Middle frontal gyrus (tissue), 1 donor: ENCODE measurements at regions not wholly inside any gene's neighbourhood (a gene's known extent, or its start where the extent isn't known, plus 50 kb on each side); places are given as distances from the start of the nearest gene placed in this dataset.

Experiments used
- DNase-seq: peaks from one replicate; pipeline ENCODE4 v3.0.0-alpha.2; 2015; ENCODE audit warnings: low spot score; ENCODE audit errors: extremely low spot score

DNA sequence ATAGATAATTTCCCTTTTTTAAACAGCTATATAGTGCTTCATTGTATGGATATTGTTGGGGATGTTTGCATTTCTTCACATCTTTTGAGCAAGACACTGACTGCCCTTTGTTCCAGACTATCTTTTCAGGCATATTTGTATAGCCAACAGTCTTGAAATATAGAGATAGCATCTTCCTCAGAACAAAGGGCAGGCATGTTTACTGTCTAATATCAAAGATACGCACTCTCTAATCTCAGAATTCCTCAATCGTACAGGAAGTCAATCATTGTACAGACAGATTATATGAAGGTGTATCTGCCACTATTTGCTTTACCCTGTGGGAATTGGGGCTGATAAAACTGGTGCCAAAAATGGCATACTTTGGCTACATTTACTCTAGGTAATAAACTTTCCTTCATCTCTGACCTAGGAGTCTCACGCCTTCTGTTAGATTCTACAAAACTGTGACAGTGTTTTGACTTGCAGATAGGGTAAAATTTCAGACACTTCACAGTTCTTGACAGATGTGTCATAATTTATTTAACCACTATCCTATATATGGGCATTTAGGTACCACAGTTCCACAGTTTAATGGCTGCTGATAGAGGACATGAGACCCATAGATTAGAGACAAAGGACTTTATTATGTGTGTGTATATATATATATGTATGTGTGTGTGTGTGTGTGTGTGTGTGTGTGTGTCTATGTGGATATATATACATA lies 321.0 kb downstream of the IGSF11 start:
- DNase-seq: no peak

- DNase-seq: no peak
These were observed 319.8 kb downstream of the IGSF11 start for GRCh38 chr3:118714800-118715199.

DNA sequence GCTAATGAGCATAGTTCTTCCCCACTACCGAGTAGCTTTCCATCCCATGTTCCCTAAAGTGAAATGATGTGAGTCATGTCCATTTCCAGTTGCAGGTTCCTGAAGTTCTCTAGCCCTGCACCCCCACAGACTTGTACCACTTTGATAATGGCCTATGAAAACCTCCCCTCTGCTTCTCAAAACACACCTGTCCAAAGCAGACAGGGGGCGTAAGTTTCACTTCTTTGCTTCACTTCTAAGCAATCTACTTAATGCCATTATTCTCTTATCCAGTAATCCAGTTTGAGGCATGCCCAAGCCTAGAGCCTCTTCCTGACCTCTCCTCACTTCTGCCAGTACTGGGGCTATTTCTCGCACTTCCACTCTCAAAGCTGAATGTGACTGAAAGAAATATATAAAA lies 305.1 kb downstream of the IGSF11 start:
- DNase-seq: no peak

DNA sequence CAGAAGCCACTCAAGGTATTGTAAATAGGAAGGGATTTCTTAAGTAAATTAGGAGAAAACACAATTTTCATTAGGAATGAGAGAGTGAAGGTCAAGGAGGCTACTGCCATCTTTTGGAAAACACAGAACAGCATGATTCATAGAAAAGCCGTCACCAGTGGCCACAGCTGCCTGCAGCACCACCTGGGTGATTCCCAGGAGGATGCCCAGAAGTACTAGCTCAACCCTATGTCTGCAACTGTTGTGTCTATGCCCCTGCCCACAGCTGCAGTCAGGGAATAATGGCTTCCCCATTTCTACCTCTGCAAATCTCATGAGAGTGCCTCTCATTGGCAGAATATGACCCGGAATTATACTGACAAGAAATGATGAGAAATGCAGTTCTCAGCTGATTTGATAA lies 300.0 kb downstream of the IGSF11 start:
- DNase-seq: no peak

DNA sequence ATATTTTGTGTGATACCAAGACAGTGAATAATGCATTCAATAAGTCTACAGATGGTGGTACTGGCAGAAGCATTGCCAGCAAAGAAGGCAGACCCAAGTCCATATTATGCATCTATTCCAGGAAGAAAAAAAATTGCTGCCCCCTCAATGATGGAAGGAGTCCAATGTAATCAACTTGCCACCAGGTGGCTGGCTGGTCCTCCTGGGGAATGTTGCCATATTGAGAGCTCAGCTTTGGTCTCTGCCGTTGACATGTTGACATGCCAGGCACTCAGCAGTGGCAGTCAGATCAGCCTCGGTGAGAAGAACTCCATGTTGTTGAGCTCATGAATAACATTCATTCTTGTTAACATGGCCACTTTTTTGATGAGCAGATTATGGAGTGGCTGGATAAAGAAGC lies 298.5 kb downstream of the IGSF11 start:
- no peak for DNase-seq

DNA sequence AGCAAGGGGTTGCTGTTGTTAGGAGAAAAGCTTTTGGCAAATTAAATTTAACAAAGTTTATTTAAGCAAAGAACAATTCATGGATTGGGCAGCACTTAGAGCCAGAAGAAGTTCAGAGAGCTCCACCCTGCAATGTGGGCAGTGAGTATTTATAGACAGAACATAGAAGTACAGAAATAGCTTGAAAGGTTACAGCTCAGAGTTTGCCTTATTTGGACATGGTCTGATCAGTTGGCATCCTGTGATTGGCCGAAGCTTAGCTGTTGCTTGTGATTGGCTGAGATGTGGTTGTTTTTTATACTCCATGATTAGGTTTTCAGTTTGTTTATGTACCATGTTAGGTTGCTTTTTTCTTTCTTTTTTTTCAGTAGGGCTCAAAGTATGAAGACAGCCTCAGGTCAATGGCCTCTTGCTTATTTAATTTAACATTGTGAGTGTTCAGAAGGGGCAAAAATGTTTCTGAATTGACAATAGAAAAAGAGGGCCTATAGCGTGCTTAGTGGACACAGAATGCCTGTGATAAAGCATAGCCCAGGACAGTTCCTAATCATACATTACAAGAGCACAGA lies 293.8 kb downstream of the IGSF11 start:
- DNase-seq: no peak

DNA sequence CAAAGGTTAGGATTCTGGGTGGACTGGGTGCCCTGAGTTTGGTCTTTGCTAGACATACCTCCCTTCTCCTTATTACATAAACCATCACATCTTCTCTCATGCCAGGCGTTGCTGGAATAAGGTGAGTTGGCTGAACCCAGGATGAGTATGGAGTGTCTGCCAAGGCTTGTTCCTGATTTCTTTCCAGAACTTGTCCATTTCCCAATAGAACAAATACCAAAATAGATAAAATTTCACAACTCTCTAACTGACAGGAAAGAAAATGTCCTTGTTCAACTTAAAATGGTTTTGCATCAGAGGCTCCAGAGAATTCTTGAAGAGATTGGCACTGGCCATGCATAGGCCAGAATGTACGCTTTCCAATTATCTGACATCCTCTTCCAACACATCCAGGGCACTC lies 291.9 kb downstream of the IGSF11 start:
- DNase-seq: no peak

DNA sequence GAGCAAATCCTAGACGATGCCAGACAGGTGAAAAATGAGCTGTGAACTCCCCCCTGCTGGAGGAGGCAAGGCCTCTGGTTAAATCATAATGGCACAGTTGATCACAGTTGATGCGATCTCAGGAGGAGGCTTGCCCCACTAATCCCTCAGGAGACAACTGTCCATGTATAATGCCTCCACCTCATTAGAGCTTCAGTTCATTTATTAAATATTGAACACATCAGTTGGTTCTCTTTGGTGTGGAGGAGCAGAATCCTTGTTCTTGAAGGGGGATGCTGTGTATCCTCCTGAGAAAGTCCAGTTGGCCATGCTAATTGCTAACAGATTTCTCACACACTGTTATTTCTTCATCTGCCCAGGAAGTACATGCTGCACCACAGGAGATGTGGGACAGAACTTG lies 290.5 kb downstream of the IGSF11 start:
- no peak for DNase-seq

DNA sequence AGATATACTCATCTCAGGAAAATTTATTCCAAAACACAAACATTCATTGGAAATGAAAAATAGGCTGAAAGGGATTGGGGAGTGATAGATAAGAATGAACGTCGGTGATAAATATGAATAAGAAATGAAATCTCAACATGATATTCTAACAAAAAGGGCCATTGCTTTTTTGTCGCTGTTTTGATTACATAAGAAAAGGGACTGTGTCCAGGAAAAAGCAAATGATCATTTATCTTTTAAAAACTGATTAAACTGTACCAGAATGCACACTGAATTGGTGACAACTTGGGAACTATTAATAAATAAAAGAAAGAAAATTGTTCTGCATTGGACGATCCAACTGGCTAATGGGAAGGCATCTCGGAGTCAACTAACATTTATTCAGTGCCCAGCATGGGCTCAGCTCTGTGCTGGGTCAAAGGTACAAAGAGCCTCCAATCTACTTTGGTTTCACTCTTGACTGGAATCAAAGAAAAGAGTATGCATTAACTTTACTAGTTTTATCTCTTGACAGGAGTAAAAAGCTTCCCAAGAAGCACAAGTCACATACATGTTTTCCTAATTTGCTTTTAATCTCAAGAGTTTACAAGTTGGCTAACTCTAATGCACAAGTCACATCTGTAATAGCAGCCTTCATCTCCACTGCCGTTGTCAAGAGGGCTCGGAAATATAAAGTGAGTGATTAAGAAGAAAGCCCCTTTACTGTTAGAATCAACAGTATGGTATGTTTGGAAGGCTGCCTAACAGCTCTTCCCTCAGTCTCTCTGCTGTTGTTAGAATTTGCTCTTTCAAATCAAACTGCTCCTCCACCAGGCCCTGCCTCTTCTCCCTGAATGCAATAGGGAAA lies 280.0 kb downstream of the IGSF11 start:
- no peak for DNase-seq

DNA sequence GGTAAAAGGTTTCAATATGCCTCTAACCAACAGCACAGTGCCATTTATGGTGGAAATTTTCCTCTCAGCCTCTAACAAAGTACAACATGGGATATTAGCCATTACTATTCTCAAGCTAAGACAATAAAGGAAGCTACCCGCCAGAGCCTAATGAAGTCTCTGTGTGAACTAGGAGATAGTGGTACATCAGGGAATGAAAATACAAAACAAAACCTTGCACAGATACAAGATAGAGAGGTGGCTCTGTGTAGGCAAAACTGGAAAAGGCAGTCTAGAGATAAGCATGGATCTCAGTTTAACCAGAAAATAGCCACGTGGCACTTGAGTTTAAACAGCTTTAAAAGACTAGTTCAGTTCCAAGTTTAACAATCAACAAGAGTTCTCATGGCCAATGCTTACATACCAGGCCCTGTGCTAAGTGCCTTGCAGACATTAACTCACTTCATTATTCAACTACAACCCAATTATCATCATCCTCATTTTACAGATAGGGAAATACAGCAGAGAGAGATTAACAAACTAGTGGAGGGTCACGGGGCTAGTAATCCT lies 279.3 kb downstream of the IGSF11 start:
- no peak for DNase-seq

- no peak for DNase-seq
These were observed 273.9 kb downstream of the IGSF11 start for GRCh38 chr3:118760585-118761290.

DNA sequence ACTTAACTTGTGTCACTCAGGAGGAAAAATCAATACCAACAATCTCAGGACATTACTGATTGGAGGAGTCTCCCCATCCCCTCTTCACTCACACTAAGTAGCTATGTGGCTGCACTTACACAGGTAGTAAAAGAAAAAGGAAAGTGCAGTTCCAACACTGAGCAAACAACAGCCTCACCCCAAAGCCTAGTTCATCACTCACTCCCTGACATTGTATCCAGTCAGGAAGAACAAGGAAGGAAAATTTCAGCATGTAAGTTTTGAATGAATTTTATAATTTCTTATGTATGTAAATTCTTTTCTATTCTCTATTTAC lies 273.4 kb downstream of the IGSF11 start:
- DNase-seq: no peak

DNA sequence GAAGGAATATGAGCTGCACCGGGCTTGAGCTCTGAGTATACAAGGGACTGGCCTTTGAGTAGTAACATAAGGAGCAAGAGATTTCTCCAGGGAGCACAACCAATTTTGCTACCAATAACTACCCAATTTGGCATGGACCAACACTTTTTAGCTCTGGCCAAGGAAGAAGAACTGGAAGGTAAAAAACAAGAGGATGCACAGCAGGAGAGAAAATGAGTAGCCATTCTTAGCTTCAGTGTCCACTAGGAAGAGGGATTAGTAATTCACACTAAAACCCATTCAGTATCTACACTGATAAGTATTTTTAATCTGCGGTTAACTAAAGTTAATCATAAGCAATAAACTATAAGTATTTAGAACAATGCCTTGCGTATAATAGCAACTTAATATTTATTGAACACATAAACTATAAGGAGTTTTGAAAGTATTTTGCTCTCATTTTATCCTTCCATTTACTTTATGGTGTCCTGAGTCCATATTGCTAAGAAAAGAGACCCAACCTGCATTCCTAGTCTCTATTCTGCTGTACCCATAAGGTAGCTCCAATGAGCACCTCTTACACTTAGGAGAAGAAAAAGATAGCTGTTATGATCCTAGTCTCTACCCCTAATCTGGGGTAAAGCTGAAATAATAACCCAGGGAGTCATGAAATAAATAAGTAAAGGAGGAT lies 268.9 kb downstream of the IGSF11 start:
- DNase-seq: no peak

GRCh38 chr3:118766306-118766669 lies 268.4 kb downstream of the IGSF11 start:
- DNase-seq: no peak

- no peak for DNase-seq
These were observed 262.6 kb downstream of the IGSF11 start for GRCh38 chr3:118772036-118772435.

- no peak for DNase-seq
These were observed 262.1 kb downstream of the IGSF11 start for GRCh38 chr3:118772547-118773011.

- DNase-seq: no peak
These were observed 259.6 kb downstream of the IGSF11 start for GRCh38 chr3:118775021-118775420.

DNA sequence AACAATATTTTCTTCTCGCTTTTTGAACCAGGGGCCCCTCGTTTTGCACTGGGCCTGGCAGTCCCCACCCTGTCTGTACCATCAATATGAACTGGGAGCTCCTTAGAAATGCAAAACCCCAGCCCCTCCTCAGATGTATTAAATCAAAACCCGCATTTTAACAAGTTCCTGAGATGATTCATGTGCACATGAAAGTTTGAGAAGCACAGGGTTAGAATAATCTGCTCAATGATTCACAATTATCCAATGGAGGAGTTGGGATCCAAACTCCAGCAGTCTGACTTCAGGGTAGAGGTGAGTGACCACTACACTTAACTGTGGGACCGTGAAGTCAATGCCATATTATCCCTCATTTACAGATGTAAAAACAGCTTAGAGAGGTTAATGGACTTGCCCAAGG lies 256.4 kb downstream of the IGSF11 start:
- no peak for DNase-seq

DNA sequence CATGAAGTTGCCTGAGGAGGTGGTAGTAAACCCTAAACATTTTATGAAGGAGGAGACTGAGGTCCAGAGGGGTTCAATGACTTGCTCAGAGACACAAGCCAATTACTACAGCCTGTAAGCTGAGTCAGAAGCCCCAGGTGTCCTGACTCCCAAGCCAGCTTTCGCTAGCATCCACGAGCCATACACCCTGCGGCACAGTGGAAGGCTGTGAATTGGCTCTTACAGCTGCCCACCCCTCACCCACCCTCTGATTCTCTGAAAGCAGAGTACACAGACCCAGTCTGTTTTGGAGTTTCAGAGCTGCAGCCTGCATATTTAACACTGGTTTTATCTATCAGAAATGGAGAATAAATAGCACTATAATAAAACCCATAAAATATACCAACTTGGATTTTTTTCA lies 253.4 kb downstream of the IGSF11 start:
- DNase-seq: no peak

DNA sequence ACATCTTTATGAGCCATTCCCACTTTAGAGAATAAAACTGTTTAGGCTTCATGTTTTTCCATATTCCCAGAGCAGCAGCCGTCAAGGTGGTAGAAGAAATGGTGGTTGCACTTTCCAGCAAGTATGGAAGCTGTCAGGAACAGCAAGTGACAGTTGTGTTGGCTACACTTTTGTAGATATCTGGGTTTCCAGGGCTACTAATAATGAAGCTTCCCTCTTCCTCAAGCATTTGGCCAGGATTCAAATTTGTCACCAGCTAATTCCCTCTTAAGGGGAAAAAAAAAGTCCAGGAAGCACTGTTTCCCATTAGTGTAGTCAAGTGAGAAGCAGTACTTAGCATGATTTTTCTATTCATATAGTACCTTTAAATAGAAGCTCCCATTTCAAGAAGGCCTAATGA lies 252.8 kb downstream of the IGSF11 start:
- no peak for DNase-seq

DNA sequence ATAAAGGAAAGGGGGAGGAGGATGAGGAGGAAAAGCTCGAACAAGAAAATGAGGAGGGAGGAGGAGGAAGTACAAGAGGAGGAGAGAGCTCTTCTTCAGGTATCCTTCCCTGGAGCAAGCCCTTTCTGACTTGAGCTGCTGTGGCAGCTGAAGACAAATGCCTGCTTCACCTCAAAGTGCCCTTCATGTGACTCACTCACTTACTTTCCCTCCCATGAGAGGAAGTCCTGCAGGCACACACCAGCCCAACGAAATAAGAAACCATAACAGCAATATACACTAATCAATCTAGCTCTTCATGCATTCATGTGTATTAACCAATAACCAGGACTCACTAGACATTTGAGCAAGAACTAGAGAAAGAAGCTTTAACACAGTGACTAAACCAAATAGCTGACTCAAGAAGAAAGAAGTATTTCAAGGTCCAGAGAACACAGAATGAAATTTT lies 251.9 kb downstream of the IGSF11 start:
- no peak for DNase-seq
